Activated T-cell treated with anti-CD3 and anti-CD28 coated beads, Interleukin-2, amount 50 U/mL, for 1 hour (primary cell): ENCODE measurements at regions not wholly inside any gene's neighbourhood (a gene's known extent, or its start where the extent isn't known, plus 50 kb on each side); places are given as distances from the start of the nearest gene placed in this dataset.

Source experiments
- DNase-seq: peaks from one replicate; pipeline ENCODE4 v3.0.0-alpha.2; 2020

- no peak for DNase-seq
These were observed 486.6 kb downstream of the SQOR start for GRCh38 chr15:46121441-46121840.

- no peak for DNase-seq
These were observed 491.8 kb downstream of the SQOR start for GRCh38 chr15:46126581-46126980.

GRCh38 chr15:46127361-46127874 is 492.6 kb downstream of the SQOR start:
- DNase-seq: no peak

GRCh38 chr15:46129145-46129544 is 494.3 kb downstream of the SQOR start:
- DNase-seq: no peak

GRCh38 chr15:46131876-46132275 is 497.0 kb downstream of the SQOR start:
- DNase-seq: no peak

GRCh38 chr15:46137443-46137842 is 502.6 kb downstream of the SQOR start:
- DNase-seq: no peak

GRCh38 chr15:46146002-46146401 is 511.2 kb downstream of the SQOR start:
- DNase-seq: no peak

GRCh38 chr15:46146915-46147314 is 512.1 kb downstream of the SQOR start:
- DNase-seq: no peak

- DNase-seq: no peak
These were observed 517.0 kb downstream of the SQOR start for GRCh38 chr15:46151786-46152185.

GRCh38 chr15:46166750-46167149 is 531.9 kb downstream of the SQOR start:
- DNase-seq: no peak

GRCh38 chr15:46170326-46170725 is 535.5 kb downstream of the SQOR start:
- no peak for DNase-seq

GRCh38 chr15:46174122-46174521 is 539.3 kb downstream of the SQOR start:
- no peak for DNase-seq

- DNase-seq: no peak
These were observed 542.4 kb downstream of the SQOR start for GRCh38 chr15:46177219-46177618.

GRCh38 chr15:46178138-46178537 is 543.3 kb downstream of the SQOR start:
- no peak for DNase-seq

GRCh38 chr15:46207341-46207740 is 572.5 kb downstream of the SQOR start:
- no peak for DNase-seq

- no peak for DNase-seq
These were observed 578.7 kb downstream of the SQOR start for GRCh38 chr15:46213551-46213950.

GRCh38 chr15:46222826-46223225 is 588.0 kb downstream of the SQOR start:
- no peak for DNase-seq

- DNase-seq: no peak
These were observed 594.4 kb downstream of the SQOR start for GRCh38 chr15:46229263-46229662.

- DNase-seq: no peak
These were observed 597.0 kb downstream of the SQOR start for GRCh38 chr15:46231786-46232185.

GRCh38 chr15:46232471-46232870 is 597.6 kb downstream of the SQOR start:
- DNase-seq: no peak

GRCh38 chr15:46242935-46243334 is 608.1 kb downstream of the SQOR start:
- DNase-seq: no peak

GRCh38 chr15:46251903-46252302 is 617.1 kb downstream of the SQOR start:
- no peak for DNase-seq

- no peak for DNase-seq
These were observed 623.2 kb downstream of the SQOR start for GRCh38 chr15:46258056-46258455.

GRCh38 chr15:46260937-46261336 is 626.1 kb downstream of the SQOR start:
- no peak for DNase-seq

- no peak for DNase-seq
These were observed 631.0 kb downstream of the SQOR start for GRCh38 chr15:46265664-46266347.
